G401 (cell line): ENCODE measurements at regions not wholly inside any gene's neighbourhood (a gene's known extent, or its start where the extent isn't known, plus 50 kb on each side); places are given as distances from the start of the nearest gene placed in this dataset.
A peak's percentile ranks its signal among the peaks of the same experiment; 100 is the strongest.

Experiments used
- DNase-seq: peaks from one replicate; pipeline ENCODE4 v3.0.0-alpha.2; 2015; ENCODE audit warnings: low spot score
- in situ Hi-C: cut with HindIII; loops from 2 replicates; pipeline ENCODE4 v1.10.0; 2016; ENCODE audit warnings: low sequenced_read_pairs, mixed read lengths

DNA sequence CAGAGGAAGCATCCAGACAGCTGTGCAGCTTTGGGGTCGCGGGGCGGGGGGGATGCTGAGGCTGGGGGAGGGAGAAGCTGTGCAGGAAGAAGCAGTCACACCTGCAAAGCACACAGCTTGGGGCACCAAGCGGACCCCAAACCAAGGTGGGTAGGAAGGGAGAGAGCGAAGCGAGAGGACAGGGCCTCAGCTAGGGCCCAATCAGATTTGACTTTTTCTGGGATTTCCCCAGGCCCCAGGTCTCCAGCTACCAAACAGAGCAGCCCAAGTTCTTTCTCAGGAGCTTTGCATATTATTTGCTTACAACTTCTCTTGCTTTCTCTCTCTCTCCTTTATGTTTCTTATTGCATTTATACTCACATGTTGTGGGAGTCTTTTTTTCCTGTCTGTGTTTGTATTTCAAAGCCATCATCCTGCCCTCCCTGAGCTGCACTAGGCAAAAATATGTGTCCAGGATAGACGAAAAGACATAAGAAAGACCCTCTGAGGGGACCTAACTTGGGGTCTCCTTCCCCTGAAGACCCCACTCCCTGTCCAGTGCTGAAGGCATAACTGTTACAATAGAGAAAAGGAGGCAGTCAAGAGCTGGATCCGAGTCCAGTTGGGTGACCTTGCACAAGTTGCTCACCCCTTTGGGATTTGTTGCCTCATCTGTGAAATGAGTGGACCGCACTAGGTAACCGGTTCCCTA lies 50.6 kb upstream of the SMNDC1 start:
- DNase-seq: no peak
- in situ Hi-C loops: loop anchor here (10.0 kb wide), 1 partner anchor 190 kb away; no protein-coding TSS in a partner anchor

DNA sequence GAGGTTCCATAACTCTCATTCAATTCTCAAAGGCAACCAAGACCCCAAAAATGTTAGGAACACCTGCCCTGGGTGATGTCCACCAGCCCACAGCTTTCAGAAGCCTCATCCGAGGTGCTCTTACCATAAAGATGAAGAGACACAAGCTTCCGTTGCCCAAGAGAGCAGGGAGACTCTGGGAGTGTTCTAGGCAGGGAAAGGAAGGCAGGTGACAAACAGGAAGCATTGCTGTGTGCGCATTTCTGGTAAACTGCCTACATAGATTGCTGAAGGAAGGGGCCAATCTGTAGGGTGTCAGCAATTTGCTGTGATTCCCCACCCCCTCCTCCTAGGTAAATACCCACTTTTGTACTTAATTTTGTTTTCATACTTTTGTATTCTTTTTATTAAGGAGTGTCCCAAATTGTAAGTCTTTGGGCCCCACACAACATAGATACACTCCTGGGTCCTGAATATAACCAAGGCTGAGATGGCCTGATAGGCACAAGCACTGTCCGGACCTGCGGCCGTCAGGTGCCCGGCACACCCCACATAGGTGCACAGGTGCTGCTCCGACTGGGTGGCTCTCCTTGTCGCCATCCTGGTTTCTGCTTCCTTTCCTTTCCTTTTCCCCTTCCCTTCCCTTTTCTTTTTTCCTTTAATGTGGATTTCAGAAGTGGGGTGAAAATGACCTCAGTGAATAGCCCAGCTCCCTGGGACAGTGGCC lies 51.4 kb upstream of the SMNDC1 start:
- DNase-seq: no peak
- in situ Hi-C loops: loop anchor here (10.0 kb wide), 1 partner anchor 189 kb away; no protein-coding TSS in a partner anchor

DNA sequence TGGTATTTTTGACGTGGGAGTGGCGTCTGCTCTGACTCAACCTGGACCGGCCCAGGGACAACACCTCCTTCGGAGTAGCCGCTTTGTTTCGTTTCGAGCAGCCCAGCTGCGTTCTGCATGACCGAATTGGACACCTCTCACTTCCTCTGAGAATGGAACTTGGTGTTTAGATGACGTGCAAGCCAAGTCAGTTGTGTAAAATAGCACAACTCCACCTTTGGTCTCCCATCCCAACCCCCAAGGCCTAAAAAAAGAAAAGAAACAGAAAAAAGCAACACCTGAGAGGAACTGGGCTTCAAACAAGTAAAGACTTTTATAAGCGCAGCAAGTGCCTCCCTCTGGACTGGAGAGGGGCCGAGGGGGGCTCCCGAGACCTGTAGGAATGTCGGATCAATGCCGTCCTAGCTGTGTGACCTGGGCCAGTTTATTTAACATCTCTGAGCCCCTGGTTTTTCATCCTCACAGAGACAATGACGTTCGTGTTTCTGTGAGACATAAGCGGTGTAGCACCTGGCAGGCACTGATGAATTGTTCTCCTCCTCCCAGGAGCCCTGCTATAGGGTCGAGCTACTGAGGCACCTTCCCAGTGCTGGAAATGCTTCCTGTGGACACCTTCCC lies 52.0 kb upstream of the SMNDC1 start:
- DNase-seq: no peak
- in situ Hi-C loops: loop anchor here (10.0 kb wide), 1 partner anchor 188 kb away; no protein-coding TSS in a partner anchor

DNA sequence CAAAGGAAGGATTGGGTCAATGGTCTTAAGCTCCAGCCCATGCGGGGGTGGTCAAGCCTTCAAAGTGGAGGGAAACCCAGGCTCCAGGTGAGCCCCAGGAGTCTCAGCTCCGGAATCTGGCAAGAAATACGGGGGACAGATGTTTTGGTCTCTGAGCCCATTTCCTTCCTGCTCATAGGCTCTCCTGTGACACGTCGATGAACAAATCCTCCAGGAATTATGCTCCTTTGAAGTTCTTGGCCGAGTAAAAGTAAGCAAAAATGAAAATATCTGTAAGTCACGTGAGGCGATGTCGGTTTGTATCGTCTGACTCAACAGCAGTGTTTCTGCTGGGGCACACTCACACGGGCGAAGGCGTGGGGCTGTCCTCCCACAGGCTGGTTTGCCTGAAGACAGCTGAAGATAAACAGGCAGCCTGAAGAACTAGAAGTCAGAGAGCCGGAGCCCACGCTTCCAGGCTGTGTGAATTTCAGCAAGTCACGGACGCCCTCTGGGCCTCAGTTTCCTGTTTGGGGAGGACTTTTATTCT lies 52.6 kb upstream of the SMNDC1 start:
- in situ Hi-C loops: loop anchor here (10.0 kb wide), 1 partner anchor 187 kb away; no protein-coding TSS in a partner anchor
- no peak for DNase-seq

DNA sequence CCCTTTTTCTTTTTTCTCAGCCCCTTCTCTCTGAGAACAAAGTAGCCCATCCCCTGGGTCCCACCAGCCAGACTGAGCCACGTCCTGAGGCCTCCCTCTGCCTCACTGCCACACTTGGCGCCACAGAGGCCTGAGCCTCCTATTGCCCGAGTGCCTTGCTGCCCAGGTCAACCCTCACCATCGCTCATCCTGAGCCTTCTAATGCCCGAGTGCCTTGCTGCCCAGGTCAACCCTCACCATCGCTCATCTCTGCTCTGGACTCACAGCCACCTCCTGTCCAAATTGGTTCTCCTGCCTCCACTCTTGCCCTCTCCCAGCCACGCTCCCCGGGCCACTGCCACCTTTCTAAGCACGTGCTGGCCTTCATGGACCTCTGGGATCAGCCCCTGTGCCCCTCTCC lies 53.2 kb upstream of the SMNDC1 start:
- no peak for DNase-seq
- in situ Hi-C loops: loop anchor here (10.0 kb wide), 1 partner anchor 187 kb away; no protein-coding TSS in a partner anchor

DNA sequence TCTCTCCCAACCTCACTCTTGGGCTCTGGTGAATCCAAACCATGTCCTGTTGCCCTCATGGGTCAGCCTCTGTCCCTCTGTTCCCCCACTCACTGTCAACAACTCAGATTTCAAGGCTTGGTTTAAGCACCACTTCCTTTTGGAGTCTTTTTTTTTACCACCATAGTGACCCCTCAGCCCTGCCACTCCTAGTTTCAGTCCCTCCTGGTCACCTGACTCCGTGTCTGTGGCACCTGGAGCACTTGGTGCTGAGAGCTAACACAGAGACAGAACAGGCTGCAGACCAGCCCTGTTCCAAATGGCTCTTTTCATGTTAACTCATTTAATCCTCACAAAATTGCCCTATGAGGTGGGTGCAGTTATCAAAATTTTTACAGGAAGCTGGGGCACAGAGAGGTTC lies 53.6 kb upstream of the SMNDC1 start:
- in situ Hi-C loops: loop anchor here (10.0 kb wide), 1 partner anchor 187 kb away; no protein-coding TSS in a partner anchor
- no peak for DNase-seq

DNA sequence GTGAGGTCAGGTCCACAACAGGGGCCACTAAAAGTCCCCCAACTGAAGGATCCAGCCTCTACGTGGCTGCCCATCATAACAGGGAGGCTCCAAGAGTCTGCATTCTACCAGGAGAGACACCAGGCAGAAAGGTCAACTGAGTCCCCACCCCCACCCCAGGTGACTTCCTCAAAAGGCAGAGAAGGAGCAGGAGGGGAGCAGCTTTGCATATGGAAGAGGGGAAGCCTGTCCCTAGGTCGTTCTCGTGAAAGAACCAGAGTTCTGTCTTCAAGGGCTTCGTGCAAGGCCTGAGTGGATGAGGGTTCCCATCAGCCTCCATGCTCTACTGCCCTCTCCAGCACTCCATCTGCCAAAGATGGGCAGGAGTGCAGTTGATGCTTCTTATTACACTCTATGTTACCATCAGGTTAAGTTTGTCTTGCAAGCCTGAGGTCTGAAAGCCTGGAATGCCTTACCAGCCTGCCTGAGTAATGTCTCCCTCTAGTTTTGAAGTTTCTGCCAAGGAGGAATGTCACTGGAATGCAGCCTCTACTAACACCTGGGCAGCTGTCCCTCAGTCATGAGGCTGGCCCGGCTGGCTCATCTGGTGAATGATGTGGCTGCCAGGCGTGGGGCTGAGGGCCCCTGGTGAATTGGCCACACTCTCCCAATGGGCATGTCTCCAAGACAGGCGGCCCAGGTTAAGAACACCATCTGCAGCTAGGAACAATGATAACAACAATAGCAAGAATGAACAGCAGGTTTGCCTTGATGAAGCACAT lies 54.3 kb upstream of the SMNDC1 start:
- in situ Hi-C loops: loop anchor here (10.0 kb wide), 1 partner anchor 186 kb away; no protein-coding TSS in a partner anchor
- DNase-seq: peak; percentile 55

DNA sequence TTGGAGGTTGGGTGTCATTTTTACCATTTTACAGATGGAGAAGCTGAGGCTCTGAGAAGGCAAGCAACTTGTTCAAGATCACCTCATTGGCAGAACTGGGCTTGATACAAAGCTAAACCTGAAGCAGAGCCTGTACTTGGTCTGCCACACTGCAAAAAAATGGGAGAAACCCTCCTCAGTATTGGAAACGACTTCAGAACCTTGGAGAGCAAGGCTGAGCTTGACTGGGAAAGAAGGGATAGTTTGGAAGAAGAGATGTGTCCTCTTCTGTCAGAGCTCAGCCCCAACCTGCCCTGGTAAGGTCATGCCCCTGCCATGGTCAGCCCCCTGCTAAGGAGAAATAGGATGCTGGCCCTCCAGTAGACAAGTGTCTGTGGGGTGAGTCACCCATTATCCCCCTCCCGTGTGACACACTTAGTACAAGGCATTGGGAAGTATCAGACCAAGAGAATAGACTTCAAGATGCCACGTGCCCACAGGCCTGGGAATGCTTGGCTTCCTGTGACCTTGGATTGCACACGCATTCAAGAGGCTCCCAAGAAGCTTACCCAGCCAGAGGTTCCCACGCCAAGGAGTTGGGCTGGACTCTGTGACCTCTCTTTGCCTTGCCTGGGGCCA lies 56.2 kb upstream of the SMNDC1 start:
- DNase-seq: no peak
- in situ Hi-C loops: no loop called here

DNA sequence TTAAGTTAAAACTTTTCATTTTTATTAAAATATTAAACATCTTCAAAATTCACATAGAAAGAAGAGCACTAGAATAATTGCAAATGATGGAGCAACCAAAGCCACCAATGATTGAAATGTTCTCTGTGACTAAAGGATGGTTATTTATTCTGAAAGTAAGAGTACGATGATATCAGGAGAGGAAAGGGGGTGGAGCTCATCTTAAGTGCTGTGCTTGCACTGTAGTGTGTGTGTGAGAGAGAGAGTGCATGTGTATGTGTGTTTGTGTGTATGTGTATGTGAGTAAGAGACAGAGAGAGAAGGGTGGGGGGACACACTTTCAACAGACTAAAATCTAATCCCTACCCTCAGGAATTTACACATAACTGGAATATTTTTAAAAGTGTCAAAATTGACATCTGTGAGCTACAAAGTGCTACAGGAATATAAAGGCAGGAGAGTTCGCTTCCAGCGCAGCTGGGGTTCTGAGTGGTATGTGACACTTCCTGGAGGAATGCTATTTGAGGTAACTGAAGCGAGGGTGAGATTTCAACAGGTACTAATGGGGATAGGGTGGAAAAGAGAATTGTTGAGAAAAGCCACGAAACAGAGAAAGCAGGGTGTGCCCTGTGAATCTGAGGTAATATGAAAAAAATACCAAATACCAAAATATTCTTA lies 57.2 kb upstream of the SMNDC1 start:
- DNase-seq: no peak
- in situ Hi-C loops: no loop called here

DNA sequence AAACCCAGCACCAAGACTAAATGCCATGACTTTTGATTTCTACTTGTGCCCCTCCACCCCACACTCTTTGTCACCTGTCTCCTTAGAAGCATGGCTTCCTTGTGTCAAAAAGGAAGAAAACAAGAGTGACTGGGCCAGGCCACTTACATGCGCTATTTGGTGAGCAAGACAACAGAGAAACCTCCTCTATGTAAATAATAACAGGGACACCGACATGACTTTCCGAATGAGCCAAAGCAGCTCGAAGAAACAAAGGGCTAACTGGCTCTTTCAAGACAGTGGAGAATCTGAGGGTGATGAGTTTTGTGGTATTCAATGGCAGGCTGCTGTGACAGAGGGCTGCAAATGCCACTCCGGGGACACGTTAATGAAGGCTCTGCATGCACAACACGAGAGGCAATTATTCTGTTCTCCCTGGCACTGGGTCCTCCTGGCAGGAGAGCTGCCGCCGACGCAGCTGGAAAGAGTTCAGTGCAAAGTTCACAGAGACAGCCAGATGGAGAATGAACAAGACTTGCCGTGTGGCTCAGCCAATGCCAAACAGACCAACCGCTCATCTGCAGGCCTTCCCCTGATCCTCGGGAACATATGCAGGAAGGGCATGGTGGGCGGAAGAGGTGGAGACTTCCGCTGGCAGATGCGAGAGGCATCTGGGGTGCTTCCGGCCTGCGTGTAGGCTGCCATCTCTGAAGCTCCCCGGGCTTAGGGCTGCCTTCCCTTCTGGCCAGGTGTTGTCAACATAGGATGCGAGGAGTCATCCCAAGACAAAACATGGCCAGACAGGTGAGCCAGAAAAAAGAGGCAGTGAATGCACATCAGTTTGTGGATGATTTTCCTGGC lies 59.1 kb upstream of the SMNDC1 start:
- no peak for DNase-seq
- in situ Hi-C loops: no loop called here

DNA sequence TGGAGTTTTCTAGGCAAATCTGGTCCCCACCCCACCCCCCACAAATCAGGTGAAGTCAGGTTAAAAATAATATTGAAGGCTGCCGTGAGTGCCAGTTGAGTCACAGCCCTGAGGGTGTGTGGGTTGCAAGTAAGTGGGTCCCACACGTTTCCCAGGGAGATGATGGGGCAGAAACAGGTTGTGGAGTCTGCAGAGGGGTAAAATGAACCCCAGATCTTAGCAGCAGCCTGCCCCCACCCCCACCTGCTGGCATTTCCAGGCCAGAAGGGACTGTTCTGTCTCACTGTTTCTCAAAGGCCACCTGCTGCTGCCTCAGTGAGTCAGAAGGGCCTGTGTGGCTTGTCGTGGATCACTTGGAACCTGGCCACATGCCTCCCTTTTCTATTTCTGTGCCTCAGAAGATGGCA lies 59.8 kb upstream of the SMNDC1 start:
- in situ Hi-C loops: no loop called here

DNA sequence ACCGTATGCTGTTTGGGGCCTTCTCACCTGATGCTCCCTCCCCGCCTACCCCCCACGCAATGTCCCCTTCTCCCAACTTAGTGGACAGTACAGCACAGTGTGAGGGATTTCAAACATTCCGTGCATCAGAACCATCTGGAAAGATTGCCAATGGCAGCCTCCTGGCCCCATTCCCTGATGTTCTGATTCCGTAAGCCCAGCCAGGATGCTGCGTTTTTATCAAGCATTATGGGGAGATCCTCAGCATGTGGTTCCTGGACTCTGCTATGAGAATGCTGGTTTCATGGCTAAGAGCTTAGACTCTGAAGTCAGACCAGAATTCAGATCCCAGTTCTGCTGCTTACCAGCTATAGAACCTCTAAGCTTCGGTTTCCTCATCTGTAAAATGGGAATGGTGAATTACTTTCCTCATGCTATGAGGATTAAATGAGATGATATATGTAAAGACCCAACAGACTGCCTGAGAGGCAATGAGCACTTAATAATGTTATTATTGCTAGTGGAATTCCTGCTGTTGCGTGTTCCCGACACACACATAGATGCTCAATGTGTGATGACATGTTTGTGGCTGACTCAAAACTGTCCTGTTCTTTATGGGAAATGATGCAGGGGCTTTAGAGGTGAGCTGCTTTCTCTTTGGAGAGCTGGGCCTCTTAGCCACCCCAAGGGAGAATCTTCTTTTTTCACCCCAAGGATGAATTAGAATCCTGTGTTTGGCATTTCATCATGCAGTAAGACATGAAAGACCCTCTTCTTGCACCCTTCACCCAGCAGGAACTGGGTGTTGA lies 60.8 kb upstream of the SMNDC1 start:
- DNase-seq: peak; percentile 70
- in situ Hi-C loops: no loop called here

More for the DNA sequence above, 59.8 kb upstream of the SMNDC1 start:
- peak; percentile 46 for DNase-seq

DNA sequence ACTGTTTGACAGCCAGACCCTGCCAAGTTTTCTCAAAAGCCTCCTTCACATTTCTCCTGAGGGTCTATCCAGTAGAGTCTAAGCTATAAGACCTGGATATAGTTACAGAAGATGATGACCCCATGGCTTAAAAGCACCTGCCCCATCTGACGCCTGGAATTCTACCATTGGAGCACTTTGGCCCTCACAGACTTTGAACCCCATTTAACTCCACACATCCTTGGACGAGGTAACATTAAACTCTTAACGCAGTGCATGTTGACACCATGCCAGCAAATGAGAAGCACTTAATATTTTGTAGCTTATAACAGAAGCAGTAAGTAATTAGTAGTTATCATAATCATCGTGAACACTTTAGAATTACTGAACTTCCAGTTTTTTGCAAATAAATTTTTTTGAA lies 61.9 kb upstream of the SMNDC1 start:
- DNase-seq: no peak
- in situ Hi-C loops: no loop called here

DNA sequence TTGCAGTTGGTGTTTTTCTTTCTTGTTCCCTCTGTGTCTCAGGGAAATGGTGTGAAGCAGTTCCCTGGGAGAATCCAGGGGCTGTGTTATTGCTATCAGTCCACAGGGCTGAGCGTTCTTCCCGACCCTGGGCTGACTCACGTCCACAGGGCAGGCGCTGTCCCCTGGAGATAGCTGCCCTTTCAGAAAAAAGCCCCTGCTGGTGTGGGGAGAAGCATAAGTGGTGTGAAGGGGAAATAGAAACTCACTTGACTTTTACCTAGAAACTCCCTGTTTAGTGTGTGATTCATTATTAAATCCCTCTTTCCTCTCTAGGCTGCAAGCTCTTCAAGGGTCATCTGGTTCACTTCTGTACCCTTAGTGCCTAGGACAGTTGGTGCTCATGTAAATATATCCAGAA lies 63.3 kb upstream of the SMNDC1 start:
- no peak for DNase-seq

DNA sequence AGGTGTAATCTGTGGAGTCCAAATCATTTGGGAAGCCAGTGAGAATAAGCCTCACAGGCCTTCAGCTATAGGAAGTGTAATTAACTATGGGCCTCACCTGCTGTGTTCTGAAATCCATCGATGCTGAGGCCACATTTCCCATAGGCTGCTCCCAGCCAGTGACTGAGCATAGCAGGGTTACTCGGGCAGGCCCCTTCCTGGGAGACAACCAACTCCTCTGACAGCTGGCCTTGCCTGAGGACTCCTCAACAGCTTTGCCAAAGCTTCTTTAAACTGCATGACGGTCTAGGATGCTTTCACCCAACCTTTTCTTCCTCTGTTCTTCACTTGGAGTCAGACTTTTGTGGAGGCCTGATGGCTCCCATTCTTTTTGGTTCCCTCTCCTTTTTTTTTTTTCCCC lies 63.8 kb upstream of the SMNDC1 start:
- in situ Hi-C loops: no loop called here
- DNase-seq: no peak

More for the DNA sequence above, 63.3 kb upstream of the SMNDC1 start:
- in situ Hi-C loops: no loop called here

DNA sequence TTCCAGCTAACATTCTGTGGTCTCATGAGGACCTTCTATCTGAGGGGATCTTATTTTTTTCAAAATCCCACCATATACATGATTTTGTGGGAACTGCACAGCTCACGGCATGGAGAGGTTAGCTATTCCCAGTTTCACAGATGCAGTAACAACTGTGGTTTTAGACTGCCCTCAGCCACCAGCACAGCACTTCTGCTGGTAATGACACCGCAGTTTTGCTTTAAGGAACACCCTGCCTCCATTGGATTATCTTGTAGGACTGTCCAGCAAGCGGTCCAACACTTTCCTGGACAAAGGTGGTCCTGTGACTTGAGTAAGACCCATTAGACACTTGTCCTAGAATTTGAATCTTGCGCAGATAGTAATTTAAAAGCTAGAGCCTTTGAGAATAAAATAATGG lies 65.3 kb upstream of the SMNDC1 start:
- in situ Hi-C loops: no loop called here

DNA sequence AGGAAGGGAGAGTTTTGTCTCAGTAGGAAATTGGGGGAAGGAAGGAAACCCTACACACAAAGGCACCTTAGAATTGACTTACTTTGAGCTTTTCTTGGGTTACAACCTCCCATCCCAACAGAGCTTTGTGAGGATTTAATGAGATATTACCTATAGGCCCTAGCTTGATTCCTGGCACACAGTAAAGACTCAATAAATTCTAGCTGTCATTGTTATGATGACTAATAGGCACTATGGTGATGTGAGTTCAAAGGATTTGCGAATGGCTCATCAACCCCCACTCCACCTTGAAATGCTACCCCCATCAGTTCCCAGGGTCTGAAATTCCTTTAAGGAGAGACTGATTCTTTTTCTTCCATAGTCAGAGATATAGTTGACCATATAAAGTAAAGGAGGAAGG lies 67.9 kb upstream of the SMNDC1 start:
- in situ Hi-C loops: no loop called here
- no peak for DNase-seq

More for the DNA sequence above, 65.3 kb upstream of the SMNDC1 start:
- no peak for DNase-seq
